GM12878 (cell line): ENCODE measurements at regions not wholly inside any gene's neighbourhood (a gene's known extent, or its start where the extent isn't known, plus 50 kb on each side); places are given as distances from the start of the nearest gene placed in this dataset.

Source experiments
- BCL11A ChIP-seq: IDR thresholded peaks from 2 replicates; pipeline ENCODE4 v1.6.1; 2011; ENCODE audit warnings: low read depth, low read length
- BRCA1 ChIP-seq: IDR thresholded peaks from 2 replicates; pipeline ENCODE4 v1.6.1; 2011; ENCODE audit warnings: low read depth, low read length, improper control_type of control experiment
- CTCF ChIP-seq, 3 experiments: IDR thresholded peaks in 2 of 3; conservative IDR thresholded peaks in 1 of 3; 2 replicates each; pipeline ENCODE4 v1.5.1; 2011; ENCODE audit warnings: low read depth in 3 of 3, low read length in 3 of 3, mild to moderate bottlenecking in 3 of 3, control low read depth in 2 of 3, moderate library complexity in 2 of 3, inconsistent platforms in 1 of 3, mixed read lengths in 1 of 3; ENCODE audit not compliant: control insufficient read depth in 2 of 3, insufficient read depth in 1 of 3; ENCODE audit errors: extremely low read depth in 1 of 3
- EZH2 ChIP-seq: IDR thresholded peaks from 2 replicates; pipeline ENCODE4 v1.6.1; 2012; ENCODE audit warnings: low read depth, mild to moderate bottlenecking, control low read depth, inconsistent platforms, low read length, borderline replicate concordance; ENCODE audit not compliant: control insufficient read depth
- HDAC2 ChIP-seq: fragments of 200-600 bp; sonication (generic); IDR thresholded peaks from 2 replicates; pipeline ENCODE4 v1.6.1; 2017
- JUNB ChIP-seq: IDR thresholded peaks from 2 replicates; pipeline ENCODE4 v1.6.1; 2016; ENCODE audit warnings: antibody characterized with exemption, mild to moderate bottlenecking
- MLLT1 ChIP-seq: fragments of 450-650 bp; IDR thresholded peaks from 2 replicates; pipeline ENCODE4 v1.6.1; 2016; ENCODE audit warnings: mild to moderate bottlenecking
- RAD21 ChIP-seq: IDR thresholded peaks from 2 replicates; pipeline ENCODE4 v1.6.1; 2011; ENCODE audit warnings: mild to moderate bottlenecking, low read depth, low read length, moderate library complexity; ENCODE audit not compliant: insufficient read depth
- STAT3 ChIP-seq: IDR thresholded peaks from 2 replicates; pipeline ENCODE4 v1.6.1; 2011; ENCODE audit warnings: low read depth, low read length, improper control_type of control experiment
- TCF12 ChIP-seq: IDR thresholded peaks from 2 replicates; pipeline ENCODE4 v1.6.1; 2011; ENCODE audit warnings: low read depth, mild to moderate bottlenecking, low read length
- YY1 ChIP-seq: IDR thresholded peaks from 2 replicates; pipeline ENCODE4 v1.6.1; 2011; ENCODE audit warnings: low read depth, mild to moderate bottlenecking, low read length
- ZBTB4 ChIP-seq: fragments of 450-650 bp; formaldehyde crosslinking; IDR thresholded peaks from 2 replicates; pipeline ENCODE4 v1.4.0; 2022; ENCODE audit warnings: mild to moderate bottlenecking, moderate library complexity
- ZNF274 ChIP-seq: IDR thresholded peaks from one replicate; pipeline ENCODE4 v1.8.0; 2011; ENCODE audit not compliant: insufficient read length, insufficient read depth

GRCh38 chr16:89034573-89034961 lies 57.6 kb upstream of the CBFA2T3 start:
- no peak for TF ChIP-seq BCL11A
- TF ChIP-seq CTCF (IDR thresholded peaks at IDR 0.05 in 2 of 3, conservative IDR thresholded peaks at IDR 0.05 in 1 of 3; ENCODE audit: control insufficient read depth in 2 of 3, extremely low read depth in 1 of 3, insufficient read depth in 1 of 3, low read depth in 3 of 3, low read length in 3 of 3): no peak
- no peak for TF ChIP-seq JUNB
- no peak for TF ChIP-seq TCF12
- no peak for TF ChIP-seq MLLT1
- no peak for TF ChIP-seq ZBTB4 (CRISPR knock-in tag)
- no peak for TF ChIP-seq RAD21
- no peak for TF ChIP-seq HDAC2
- no peak for TF ChIP-seq BRCA1
- TF ChIP-seq EZH2: no peak
- TF ChIP-seq ZNF274: no peak
- no peak for TF ChIP-seq YY1
- no peak for TF ChIP-seq STAT3
